Gastrocnemius medialis (tissue), 4 donors: ENCODE measurements at regions not wholly inside any gene's neighbourhood (a gene's known extent, or its start where the extent isn't known, plus 50 kb on each side); places are given as distances from the start of the nearest gene placed in this dataset.

Experiments
- CTCF ChIP-seq, 5 experiments: fragments of 450-650 bp in 3 of 5; fragments of 200-600 bp in 2 of 5; sonication (generic) in 2 of 5; IDR thresholded peaks in 4 of 5; conservative IDR thresholded peaks in 1 of 5; 1 replicate in 4 of 5; 2 replicates in 1 of 5; pipeline ENCODE4 v1.5.1; 2016 to 2019; ENCODE audit warnings: antibody characterized with exemption in 5 of 5, mild to moderate bottlenecking in 3 of 5, moderate library complexity in 3 of 5
- POLR2A ChIP-seq, 2 donors: fragments of 450-650 bp; IDR thresholded peaks; one replicate each; pipeline ENCODE4 v1.6.1; 2017; ENCODE audit warnings: antibody characterized with exemption in 2 of 2, mild to moderate bottlenecking in 2 of 2, moderate library complexity in 2 of 2

GRCh38 chr21:9837946-9838737 is 683.2 kb upstream of the TPTE start:
- TF ChIP-seq CTCF (IDR thresholded peaks at IDR 0.05 in 4 of 5, conservative IDR thresholded peaks at IDR 0.05 in 1 of 5), result no peak
- TF ChIP-seq POLR2A (IDR thresholded peaks at IDR 0.05), result no peak
